HG03139 (cell line): ENCODE measurements at regions not wholly inside any gene's neighbourhood (a gene's known extent, or its start where the extent isn't known, plus 50 kb on each side); places are given as distances from the start of the nearest gene placed in this dataset.
"Not testable (repeated sequence)": the region's sequence is repeated elsewhere in the genome, so short reads cannot be mapped to it uniquely, and the experiment has no call there.

ENCODE experiments used
- ATAC-seq: cut with Tn5 transposase; IDR thresholded peaks from one replicate; pipeline ENCODE4 v1.9.1; 2021; ENCODE audit not compliant: unreplicated experiment

DNA sequence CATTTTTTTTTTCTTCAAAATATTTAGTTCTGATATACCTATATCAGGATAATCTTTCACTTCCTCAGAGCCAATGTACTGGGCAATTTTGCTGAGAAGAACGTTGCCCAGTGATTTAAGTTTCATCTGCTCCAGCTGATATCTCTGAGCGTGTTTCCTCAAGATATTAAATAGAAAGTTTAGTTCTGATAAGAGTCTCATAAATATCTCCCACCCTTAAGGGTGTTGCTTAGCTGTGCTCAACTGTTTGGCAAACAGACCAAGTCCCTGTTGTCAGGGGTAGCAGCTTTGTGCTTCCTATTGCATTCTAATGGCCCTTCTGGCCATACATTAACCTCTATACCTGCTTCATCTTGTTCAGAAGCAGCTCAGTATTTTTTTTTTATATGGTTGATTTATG lies 84.7 kb upstream of the GPR141 start:
- ATAC-seq, result no peak

DNA sequence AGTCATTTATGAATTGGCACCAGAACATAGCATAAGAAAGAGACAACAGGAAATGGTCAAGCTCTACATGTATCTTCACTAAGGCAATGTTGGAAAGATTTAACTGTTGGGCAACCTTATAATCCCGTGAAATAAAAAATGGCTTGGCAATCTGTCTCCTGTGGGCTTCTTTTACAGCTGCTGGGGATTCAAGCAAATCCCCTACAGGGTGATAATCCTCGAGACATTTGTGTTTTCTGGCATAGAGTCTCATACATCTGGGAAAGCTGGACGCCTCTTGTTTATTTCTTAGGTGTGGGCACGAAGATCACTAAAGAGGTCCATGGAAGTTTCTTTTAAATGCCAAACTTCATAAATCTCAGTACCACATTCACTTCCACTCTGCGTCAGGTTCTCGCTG lies 82.2 kb upstream of the GPR141 start:
- no peak for ATAC-seq

DNA sequence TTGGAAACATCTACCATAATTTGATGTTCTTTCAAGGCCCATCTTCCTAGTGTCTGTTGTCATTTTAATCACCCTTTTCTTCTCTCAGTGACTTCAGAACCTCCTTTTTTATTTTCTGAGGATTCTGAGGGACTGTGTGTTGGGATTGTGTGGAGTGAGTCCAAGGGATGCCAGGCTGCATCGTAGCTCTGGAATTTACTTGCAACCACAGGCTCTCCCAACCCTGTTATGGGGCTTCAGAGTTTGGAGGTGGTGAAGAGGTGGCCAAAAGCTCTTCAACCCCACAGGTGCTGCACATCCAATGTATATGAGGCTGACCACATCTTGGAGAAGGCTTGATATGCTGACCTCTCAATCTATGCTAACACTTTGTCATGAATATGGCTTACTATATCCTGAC lies 79.5 kb upstream of the GPR141 start:
- no peak for ATAC-seq

DNA sequence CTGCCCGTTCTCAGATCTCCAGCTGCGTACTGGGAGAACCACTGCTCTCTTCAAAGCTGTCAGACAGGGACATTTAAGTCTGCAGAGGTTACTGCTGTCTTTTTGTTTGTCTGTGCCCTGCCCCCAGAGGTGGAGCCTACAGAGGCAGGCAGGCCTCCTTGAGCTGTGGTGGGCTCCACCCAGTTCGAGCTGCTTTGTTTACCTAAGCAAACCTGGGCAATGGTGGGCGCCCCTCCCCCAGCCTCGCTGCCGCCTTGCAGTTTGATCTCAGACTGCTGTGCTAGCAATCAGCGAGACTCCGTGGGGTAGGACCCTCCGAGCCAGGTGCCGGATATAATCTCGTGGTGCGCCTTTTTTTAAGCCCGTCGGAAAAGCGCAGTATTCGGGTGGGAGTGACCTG lies 66.2 kb upstream of the GPR141 start:
- ATAC-seq, result not testable (repeated sequence)

DNA sequence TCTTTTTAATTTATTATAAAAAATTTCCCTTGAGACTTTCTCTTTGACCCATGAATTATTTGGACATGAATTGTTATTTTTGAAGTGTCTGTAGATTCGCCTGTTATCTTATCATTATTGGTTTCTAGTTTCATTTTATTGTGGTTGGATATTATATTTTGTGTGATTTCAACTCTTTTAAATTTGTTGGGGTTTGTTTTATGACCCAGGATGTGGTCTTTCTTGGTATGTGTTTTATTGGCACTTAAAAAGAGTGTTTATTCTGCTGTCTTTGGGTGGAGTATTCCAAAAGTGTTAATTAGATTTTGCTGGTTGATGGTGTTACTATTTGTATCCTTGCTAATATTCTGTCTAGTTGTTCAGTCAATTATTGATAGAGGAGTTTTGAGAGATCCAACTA lies 50.5 kb upstream of the GPR141 start:
- ATAC-seq, result no peak
